ENCODE measurements at regions not wholly inside any gene's neighbourhood (a gene's known extent, or its start where the extent isn't known, plus 50 kb on each side); places are given as distances from the start of the nearest gene placed in this dataset.

DNA sequence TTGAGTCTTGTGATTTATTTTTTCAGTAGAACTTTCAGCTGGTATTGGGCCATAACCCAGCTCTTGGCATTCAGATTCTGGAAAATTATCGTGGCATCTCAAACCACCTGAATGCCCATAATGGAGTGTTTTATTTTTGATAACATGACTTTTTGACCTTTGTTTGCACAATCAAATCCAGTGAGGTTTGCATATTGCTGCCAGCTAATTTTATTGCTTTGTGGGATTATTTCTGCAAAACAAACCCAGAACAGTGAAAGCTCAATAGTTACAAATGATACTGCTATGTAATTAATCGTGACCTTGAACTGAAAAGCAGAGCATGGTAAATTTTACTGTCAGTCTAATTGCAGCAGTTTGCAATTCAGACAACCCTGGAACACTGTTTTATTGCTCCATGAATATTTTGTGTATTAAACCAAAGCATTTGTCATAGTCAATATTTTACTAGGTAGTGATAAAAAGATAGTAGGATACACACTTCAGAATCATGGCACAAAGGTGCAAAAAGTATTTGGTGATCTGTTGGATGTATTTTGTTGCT is 255.2 kb upstream of the NAV3 start:
- no peak for ATAC-seq (replicated peaks in 1 of 4)
- Mint-ChIP-seq H3K4me1 (no peaks in the 10 kb centered on the region), H3K27me3 (no peaks in the 10 kb centered on the region), H3K9me3 (peaks cover 0 to 6% (median 0%) of the 10 kb centered on the region in 3 donors), H3K27ac (no peak overlapping the region), H3K4me3 (no peak overlapping the region), H3K36me3 (no peaks in the 10 kb centered on the region)
- H3K27me3 ChIP-seq (replicated peaks in 1 of 2; ENCODE audit: control insufficient read depth in 2 of 2, extremely low read depth in 1 of 2, insufficient read depth in 2 of 2, low read length in 1 of 2), result no peaks in the 10 kb centered on the region
- no peaks in the 10 kb centered on the region for H3K36me3 ChIP-seq (ENCODE audit: control insufficient read depth in 2 of 2, extremely low read depth in 1 of 2, insufficient read depth in 1 of 2, low read length in 1 of 2)
- no peak overlapping the region for H3K27ac ChIP-seq (ENCODE audit: low read length)
- POLR2A ChIA-PET, result no interaction called here
- H3K9me3 ChIP-seq, result no peaks in the 10 kb centered on the region
- no peak overlapping the region for H3K4me3 ChIP-seq (ENCODE audit: control insufficient read depth in 1 of 2, extremely low read depth in 1 of 2, low read length in 1 of 2)
- no peaks in the 10 kb centered on the region for H3K4me1 ChIP-seq (ENCODE audit: control insufficient read depth in 1 of 2, extremely low read depth in 1 of 2, insufficient read depth in 2 of 2, low read length in 2 of 2)
- DNase-seq, result no peak
- no CpG with 5 or more reads among the region's 2 CpGs for WGBS (ENCODE audit: insufficient coverage)
- CTCF ChIA-PET, result no interaction called here

DNA sequence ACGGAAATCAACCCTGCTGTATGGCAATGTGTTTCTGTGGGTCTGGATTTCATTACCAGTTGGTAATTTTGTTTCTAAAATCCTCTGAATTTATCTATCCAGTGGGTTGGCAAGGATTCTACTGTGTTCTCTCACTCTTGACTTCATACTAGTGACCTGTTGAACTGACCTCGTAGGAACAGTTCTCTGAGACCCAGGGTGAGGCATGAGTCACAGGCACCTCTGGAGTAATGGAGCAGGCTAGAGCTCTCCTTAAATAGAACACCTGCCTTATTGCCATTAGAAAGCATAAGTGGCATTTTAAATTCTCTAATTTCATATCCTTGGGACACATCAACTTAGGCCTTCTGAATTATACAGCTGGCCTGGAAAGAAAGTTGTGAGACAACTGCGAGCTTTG is 258.3 kb upstream of the NAV3 start:
- 100% methylated on average over 1 of the region's 3 CpGs for WGBS (ENCODE audit: insufficient coverage)
- CTCF ChIA-PET, result interaction anchor here in 1 of 2 donors (0.6 kb wide), 1 partner anchor 60 kb away, joined by 3 read pairs; no protein-coding TSS in a partner anchor
- H3K27ac ChIP-seq (ENCODE audit: low read length), result no peak overlapping the region
- no peak for ATAC-seq (replicated peaks in 1 of 4)
- H3K36me3 Mint-ChIP-seq, result no peaks in the 10 kb centered on the region
- H3K4me1 ChIP-seq (ENCODE audit: control insufficient read depth in 1 of 2, extremely low read depth in 1 of 2, insufficient read depth in 2 of 2, low read length in 2 of 2), result no peaks in the 10 kb centered on the region
- H3K4me3 Mint-ChIP-seq, result no peak overlapping the region
- H3K9me3 ChIP-seq, result no peaks in the 10 kb centered on the region
- no peaks in the 10 kb centered on the region for H3K27me3 ChIP-seq (replicated peaks in 1 of 2; ENCODE audit: control insufficient read depth in 2 of 2, extremely low read depth in 1 of 2, insufficient read depth in 2 of 2, low read length in 1 of 2)
- DNase-seq, result no peak
- POLR2A ChIA-PET, result no interaction called here
- H3K27me3 Mint-ChIP-seq, result no peaks in the 10 kb centered on the region
- H3K27ac Mint-ChIP-seq, result no peak overlapping the region
- no peaks in the 10 kb centered on the region for H3K4me1 Mint-ChIP-seq
- peaks cover 0 to 4% (median 2%) of the 10 kb centered on the region in 3 donors for H3K9me3 Mint-ChIP-seq
- no peaks in the 10 kb centered on the region for H3K36me3 ChIP-seq (ENCODE audit: control insufficient read depth in 2 of 2, extremely low read depth in 1 of 2, insufficient read depth in 1 of 2, low read length in 1 of 2)
- no peak overlapping the region for H3K4me3 ChIP-seq (ENCODE audit: control insufficient read depth in 1 of 2, extremely low read depth in 1 of 2, low read length in 1 of 2)

DNA sequence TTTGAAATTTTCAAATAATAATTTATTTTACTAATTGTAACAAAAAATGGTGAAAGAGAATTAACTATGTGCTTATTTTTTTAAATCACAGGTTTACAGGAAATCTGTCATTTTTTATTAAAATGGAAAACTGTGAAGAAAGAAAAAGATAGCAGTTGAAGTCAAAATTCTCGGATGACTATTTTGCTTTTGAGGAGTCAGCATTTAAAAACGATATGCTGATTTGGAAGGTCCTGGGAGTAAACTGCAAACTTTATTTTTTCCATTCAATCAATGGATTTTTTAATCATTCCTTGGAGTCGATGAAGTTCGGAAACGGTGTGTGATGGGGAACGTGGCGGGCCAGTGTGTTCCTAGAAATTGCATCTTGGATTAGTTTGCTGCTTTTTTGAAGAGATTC is 258.9 kb upstream of the NAV3 start:
- Histone ChIP-seq H3K4me3 (ENCODE audit: control insufficient read depth in 1 of 2, extremely low read depth in 1 of 2, low read length in 1 of 2) (no peak overlapping the region), H3K9me3 (no peaks in the 10 kb centered on the region), H3K4me1 (ENCODE audit: control insufficient read depth in 1 of 2, extremely low read depth in 1 of 2, insufficient read depth in 2 of 2, low read length in 2 of 2) (no peaks in the 10 kb centered on the region), H3K36me3 (ENCODE audit: control insufficient read depth in 2 of 2, extremely low read depth in 1 of 2, insufficient read depth in 1 of 2, low read length in 1 of 2) (no peaks in the 10 kb centered on the region), H3K27ac (ENCODE audit: low read length) (no peak overlapping the region), H3K27me3 (replicated peaks in 1 of 2; ENCODE audit: control insufficient read depth in 2 of 2, extremely low read depth in 1 of 2, insufficient read depth in 2 of 2, low read length in 1 of 2) (no peaks in the 10 kb centered on the region)
- DNase-seq, result no peak
- H3K4me3 Mint-ChIP-seq, result no peak overlapping the region
- ChIA-PET POLR2A (no interaction called here), CTCF (no interaction called here)
- no peaks in the 10 kb centered on the region for H3K4me1 Mint-ChIP-seq
- H3K36me3 Mint-ChIP-seq, result no peaks in the 10 kb centered on the region
- WGBS (ENCODE audit: insufficient coverage), result 84% methylated on average over 6 of the region's 7 CpGs
- no peak for ATAC-seq (replicated peaks in 1 of 4)
- H3K27me3 Mint-ChIP-seq, result no peaks in the 10 kb centered on the region
- peaks cover 0 to 4% (median 2%) of the 10 kb centered on the region in 3 donors for H3K9me3 Mint-ChIP-seq
- no peak overlapping the region for H3K27ac Mint-ChIP-seq

DNA sequence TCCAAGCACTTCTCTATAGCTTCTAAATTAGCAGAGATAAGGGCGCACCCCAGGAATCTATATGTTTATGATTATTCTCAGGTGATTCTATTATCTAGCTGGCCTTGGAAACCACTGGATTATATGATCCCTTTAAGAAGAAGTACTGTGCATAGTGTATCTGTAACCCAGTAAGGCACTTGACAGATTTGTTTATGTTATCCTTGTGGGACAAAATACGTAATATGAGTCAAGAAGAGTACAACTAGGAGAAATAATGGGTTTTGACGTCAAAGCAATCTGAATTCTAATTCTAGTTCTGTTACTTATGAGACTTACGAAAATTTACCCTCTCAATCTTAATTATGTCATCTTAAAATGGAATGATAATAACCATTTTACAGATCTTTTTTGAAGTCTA is 259.6 kb upstream of the NAV3 start:
- H3K9me3 ChIP-seq, result no peaks in the 10 kb centered on the region
- DNase-seq, result no peak
- Mint-ChIP-seq H3K4me3 (no peak overlapping the region), H3K9me3 (peaks cover 0 to 4% (median 2%) of the 10 kb centered on the region in 3 donors), H3K27ac (no peak overlapping the region), H3K27me3 (no peaks in the 10 kb centered on the region), H3K4me1 (no peaks in the 10 kb centered on the region), H3K36me3 (no peaks in the 10 kb centered on the region)
- WGBS (ENCODE audit: insufficient coverage), result no CpG with 5 or more reads among the region's 4 CpGs
- H3K27me3 ChIP-seq (replicated peaks in 1 of 2; ENCODE audit: control insufficient read depth in 2 of 2, extremely low read depth in 1 of 2, insufficient read depth in 2 of 2, low read length in 1 of 2), result no peaks in the 10 kb centered on the region
- ChIA-PET CTCF (no interaction called here), POLR2A (no interaction called here)
- H3K36me3 ChIP-seq (ENCODE audit: control insufficient read depth in 2 of 2, extremely low read depth in 1 of 2, insufficient read depth in 1 of 2, low read length in 1 of 2), result no peaks in the 10 kb centered on the region
- ATAC-seq (replicated peaks in 1 of 4), result no peak
- no peak overlapping the region for H3K27ac ChIP-seq (ENCODE audit: low read length)
- no peaks in the 10 kb centered on the region for H3K4me1 ChIP-seq (ENCODE audit: control insufficient read depth in 1 of 2, extremely low read depth in 1 of 2, insufficient read depth in 2 of 2, low read length in 2 of 2)
- H3K4me3 ChIP-seq (ENCODE audit: control insufficient read depth in 1 of 2, extremely low read depth in 1 of 2, low read length in 1 of 2), result no peak overlapping the region

DNA sequence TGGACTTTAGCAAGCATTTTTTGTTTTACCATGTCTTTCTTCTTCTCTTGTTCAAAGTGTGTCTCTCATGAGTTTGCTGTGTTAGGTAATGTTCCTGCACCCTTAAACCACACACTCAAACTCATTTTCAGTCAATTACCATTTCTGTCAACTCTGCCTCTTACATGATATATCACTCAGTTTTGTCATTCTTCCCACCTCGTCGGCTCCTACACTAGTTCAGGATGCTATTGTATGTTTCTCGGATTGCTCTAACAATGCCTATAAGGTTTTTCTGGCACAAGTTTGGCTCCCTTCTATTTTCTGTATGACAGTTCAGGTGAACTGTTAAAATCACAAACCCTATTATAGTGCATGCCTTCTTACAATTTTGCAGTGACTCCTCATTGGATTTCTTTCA is 260.8 kb upstream of the NAV3 start:
- no peaks in the 10 kb centered on the region for H3K36me3 Mint-ChIP-seq
- Histone ChIP-seq H3K9me3 (no peaks in the 10 kb centered on the region), H3K36me3 (ENCODE audit: control insufficient read depth in 2 of 2, extremely low read depth in 1 of 2, insufficient read depth in 1 of 2, low read length in 1 of 2) (no peaks in the 10 kb centered on the region), H3K27me3 (replicated peaks in 1 of 2; ENCODE audit: control insufficient read depth in 2 of 2, extremely low read depth in 1 of 2, insufficient read depth in 2 of 2, low read length in 1 of 2) (no peaks in the 10 kb centered on the region), H3K4me1 (ENCODE audit: control insufficient read depth in 1 of 2, extremely low read depth in 1 of 2, insufficient read depth in 2 of 2, low read length in 2 of 2) (no peaks in the 10 kb centered on the region), H3K4me3 (ENCODE audit: control insufficient read depth in 1 of 2, extremely low read depth in 1 of 2, low read length in 1 of 2) (no peak overlapping the region), H3K27ac (ENCODE audit: low read length) (no peak overlapping the region)
- no peaks in the 10 kb centered on the region for H3K4me1 Mint-ChIP-seq
- H3K4me3 Mint-ChIP-seq, result no peak overlapping the region
- no peak overlapping the region for H3K27ac Mint-ChIP-seq
- H3K9me3 Mint-ChIP-seq, result peaks cover 2 to 7% (median 4%) of the 10 kb centered on the region in 3 donors
- ChIA-PET POLR2A (no interaction called here), CTCF (no interaction called here)
- 73% methylated on average over 2 of the region's 3 CpGs for WGBS (ENCODE audit: insufficient coverage)
- ATAC-seq (replicated peaks in 1 of 4), result no peak
- DNase-seq, result no peak
- no peaks in the 10 kb centered on the region for H3K27me3 Mint-ChIP-seq

DNA sequence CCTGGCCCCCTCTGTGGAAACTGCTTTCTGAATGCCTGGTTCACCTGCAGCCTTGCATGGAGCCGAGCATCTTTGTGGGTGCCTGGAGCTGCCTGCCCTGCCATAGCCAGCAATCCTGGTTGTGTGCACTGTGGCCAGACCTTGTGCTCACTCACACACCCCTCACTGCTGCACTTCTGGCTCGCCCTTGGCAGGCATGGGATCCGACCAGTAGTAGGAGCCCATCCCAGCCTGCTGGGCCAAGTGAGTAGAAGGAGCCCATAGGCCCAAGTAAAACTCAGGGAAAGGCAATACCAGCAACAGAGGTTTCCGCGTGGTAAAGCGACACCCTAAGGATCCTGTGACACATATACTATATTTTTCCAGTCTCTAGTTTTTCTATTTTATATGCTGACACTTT is 270.0 kb upstream of the NAV3 start:
- no peak overlapping the region for H3K27ac ChIP-seq (ENCODE audit: low read length)
- H3K27me3 ChIP-seq (replicated peaks in 1 of 2; ENCODE audit: control insufficient read depth in 2 of 2, extremely low read depth in 1 of 2, insufficient read depth in 2 of 2, low read length in 1 of 2), result no peaks in the 10 kb centered on the region
- ChIA-PET POLR2A (no interaction called here), CTCF (no interaction called here)
- H3K4me3 ChIP-seq (ENCODE audit: control insufficient read depth in 1 of 2, extremely low read depth in 1 of 2, low read length in 1 of 2), result no peak overlapping the region
- H3K27ac Mint-ChIP-seq, result no peak overlapping the region
- H3K4me3 Mint-ChIP-seq, result no peak overlapping the region
- H3K27me3 Mint-ChIP-seq, result no peaks in the 10 kb centered on the region
- no peaks in the 10 kb centered on the region for H3K36me3 Mint-ChIP-seq
- WGBS (ENCODE audit: insufficient coverage), result 57% methylated on average over 1 of the region's 6 CpGs
- no peaks in the 10 kb centered on the region for H3K36me3 ChIP-seq (ENCODE audit: control insufficient read depth in 2 of 2, extremely low read depth in 1 of 2, insufficient read depth in 1 of 2, low read length in 1 of 2)
- H3K9me3 Mint-ChIP-seq, result peaks cover 5 to 12% (median 11%) of the 10 kb centered on the region in 3 donors
- H3K9me3 ChIP-seq, result no peaks in the 10 kb centered on the region
- no peaks in the 10 kb centered on the region for H3K4me1 Mint-ChIP-seq
- no peaks in the 10 kb centered on the region for H3K4me1 ChIP-seq (ENCODE audit: control insufficient read depth in 1 of 2, extremely low read depth in 1 of 2, insufficient read depth in 2 of 2, low read length in 2 of 2)
- DNase-seq, result no peak
- no peak for ATAC-seq (replicated peaks in 1 of 4)

DNA sequence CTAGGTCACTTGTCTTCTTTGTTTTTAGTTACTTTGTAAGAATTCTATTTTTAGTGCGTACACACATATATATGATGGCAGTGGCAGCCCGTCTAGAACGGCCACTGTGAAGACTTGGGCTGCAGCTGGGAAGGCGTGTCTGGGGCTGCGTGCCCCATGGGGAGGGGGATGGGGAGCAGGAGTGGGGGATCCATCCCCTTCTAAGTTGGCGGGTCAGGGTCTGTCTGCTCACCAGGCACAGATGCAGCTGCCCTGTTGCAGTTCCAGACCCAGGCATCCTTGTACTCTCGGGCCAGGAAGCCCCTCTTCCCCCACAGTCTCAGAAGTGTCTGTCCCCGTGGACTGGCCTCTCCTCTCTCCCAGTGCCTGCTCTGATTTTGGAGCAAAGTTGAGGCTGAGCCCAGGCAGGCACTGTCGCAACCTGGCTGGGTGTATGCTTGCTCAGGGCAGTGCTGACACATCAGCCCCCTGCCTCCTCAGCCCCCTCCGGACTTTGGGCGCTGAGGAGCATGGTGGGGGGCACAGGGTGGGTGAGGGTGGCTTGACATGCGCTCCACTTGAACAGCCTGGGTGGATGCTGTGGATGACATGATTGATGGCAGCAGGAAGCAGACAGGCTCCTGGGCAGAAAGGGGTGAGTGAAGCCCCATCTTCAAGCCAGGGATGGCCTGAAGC is 271.2 kb upstream of the NAV3 start:
- ChIA-PET CTCF (no interaction called here), POLR2A (no interaction called here)
- H3K36me3 Mint-ChIP-seq, result no peaks in the 10 kb centered on the region
- Histone ChIP-seq H3K36me3 (ENCODE audit: control insufficient read depth in 2 of 2, extremely low read depth in 1 of 2, insufficient read depth in 1 of 2, low read length in 1 of 2) (no peaks in the 10 kb centered on the region), H3K4me3 (ENCODE audit: control insufficient read depth in 1 of 2, extremely low read depth in 1 of 2, low read length in 1 of 2) (no peak overlapping the region), H3K4me1 (ENCODE audit: control insufficient read depth in 1 of 2, extremely low read depth in 1 of 2, insufficient read depth in 2 of 2, low read length in 2 of 2) (no peaks in the 10 kb centered on the region), H3K27ac (ENCODE audit: low read length) (no peak overlapping the region), H3K9me3 (no peaks in the 10 kb centered on the region), H3K27me3 (replicated peaks in 1 of 2; ENCODE audit: control insufficient read depth in 2 of 2, extremely low read depth in 1 of 2, insufficient read depth in 2 of 2, low read length in 1 of 2) (no peaks in the 10 kb centered on the region)
- DNase-seq, result no peak
- H3K4me3 Mint-ChIP-seq, result no peak overlapping the region
- no peak overlapping the region for H3K27ac Mint-ChIP-seq
- no peaks in the 10 kb centered on the region for H3K4me1 Mint-ChIP-seq
- H3K9me3 Mint-ChIP-seq, result peaks cover under 1 to 12% (median 7%) of the 10 kb centered on the region in 3 donors
- no peaks in the 10 kb centered on the region for H3K27me3 Mint-ChIP-seq
- 89% methylated on average over 8 of the region's 12 CpGs for WGBS (ENCODE audit: insufficient coverage)
- no peak for ATAC-seq (replicated peaks in 1 of 4)

All from T-cell (primary cell).